ENCODE measurements at regions not wholly inside any gene's neighbourhood (a gene's known extent, or its start where the extent isn't known, plus 50 kb on each side); places are given as distances from the start of the nearest gene placed in this dataset.

GRCh38 chrX:13898083-13898482, 81.2 kb upstream of the GPM6B start:
- H3K4me3 ChIP-seq (replicated peaks; ENCODE audit: low read depth, low read length) = no peak overlapping the region
- TF ChIP-seq, protein P1, sequence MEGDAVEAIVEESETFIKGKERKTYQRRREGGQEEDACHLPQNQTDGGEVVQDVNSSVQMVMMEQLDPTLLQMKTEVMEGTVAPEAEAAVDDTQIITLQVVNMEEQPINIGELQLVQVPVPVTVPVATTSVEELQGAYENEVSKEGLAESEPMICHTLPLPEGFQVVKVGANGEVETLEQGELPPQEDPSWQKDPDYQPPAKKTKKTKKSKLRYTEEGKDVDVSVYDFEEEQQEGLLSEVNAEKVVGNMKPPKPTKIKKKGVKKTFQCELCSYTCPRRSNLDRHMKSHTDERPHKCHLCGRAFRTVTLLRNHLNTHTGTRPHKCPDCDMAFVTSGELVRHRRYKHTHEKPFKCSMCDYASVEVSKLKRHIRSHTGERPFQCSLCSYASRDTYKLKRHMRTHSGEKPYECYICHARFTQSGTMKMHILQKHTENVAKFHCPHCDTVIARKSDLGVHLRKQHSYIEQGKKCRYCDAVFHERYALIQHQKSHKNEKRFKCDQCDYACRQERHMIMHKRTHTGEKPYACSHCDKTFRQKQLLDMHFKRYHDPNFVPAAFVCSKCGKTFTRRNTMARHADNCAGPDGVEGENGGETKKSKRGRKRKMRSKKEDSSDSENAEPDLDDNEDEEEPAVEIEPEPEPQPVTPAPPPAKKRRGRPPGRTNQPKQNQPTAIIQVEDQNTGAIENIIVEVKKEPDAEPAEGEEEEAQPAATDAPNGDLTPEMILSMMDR (IDR thresholded peaks at IDR 0.05; ENCODE audit: low read depth, low read length, missing control alignments) = no peak
- peak; percentile 6 for DNase-seq (ENCODE audit: extremely low read depth, low read depth)

DNA sequence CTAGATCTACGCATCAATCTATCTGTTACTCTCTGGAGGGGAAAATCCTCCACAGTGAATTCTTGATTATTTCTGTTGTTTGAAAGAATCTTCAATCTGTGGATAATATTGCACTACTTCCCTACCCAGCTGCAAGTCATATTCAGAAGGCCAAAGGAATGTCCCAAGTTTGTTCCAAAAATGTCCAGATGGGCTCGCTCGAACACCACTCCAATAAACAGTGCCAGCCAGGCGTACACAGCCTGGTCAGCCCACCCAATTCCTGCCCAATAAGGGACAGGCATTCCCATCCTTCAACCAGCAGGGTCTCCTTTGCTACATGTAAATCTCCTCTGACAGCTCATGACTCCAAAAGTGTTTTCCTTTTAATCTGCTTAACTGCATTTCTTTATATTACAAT, 80.7 kb upstream of the GPM6B start:
- TF ChIP-seq, protein P1 (IDR thresholded peaks at IDR 0.05; ENCODE audit: low read depth, low read length, missing control alignments) = no peak
- H3K4me3 ChIP-seq (replicated peaks; ENCODE audit: low read depth, low read length) = no peak overlapping the region
- no peak for DNase-seq (ENCODE audit: extremely low read depth, low read depth)

DNA sequence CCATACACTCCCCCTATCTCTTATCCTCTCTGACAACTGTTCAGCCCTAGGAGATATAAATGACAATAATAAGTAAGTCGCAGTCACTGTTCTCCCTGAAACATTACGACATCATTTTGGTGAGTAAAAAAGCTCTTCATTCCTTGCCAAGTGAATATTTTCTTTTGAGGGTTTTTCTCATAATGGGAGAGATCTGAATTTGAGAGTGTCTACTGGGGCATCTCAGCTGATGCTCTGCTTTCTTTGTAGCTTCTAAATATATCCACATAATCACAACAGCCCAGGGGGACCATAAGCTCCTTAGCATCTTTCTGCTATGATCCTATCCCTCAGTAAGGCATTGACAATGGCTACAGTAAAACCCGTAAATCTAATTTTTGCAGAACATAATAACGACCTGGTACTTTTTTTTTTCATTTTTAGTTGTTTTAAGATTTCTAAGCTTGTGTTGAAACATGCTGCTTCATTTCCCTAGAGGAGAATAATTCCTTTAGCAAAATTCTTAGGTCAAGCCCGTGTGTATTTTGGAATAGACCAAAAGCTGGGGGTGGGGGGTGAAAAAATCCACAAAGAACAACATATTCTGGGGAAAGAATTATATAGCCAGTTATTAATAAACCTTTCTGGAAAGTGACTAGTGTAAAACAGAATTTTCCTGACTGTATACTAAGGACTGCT, 78.1 kb upstream of the GPM6B start:
- TF ChIP-seq, protein P1 (IDR thresholded peaks at IDR 0.05; ENCODE audit: low read depth, low read length, missing control alignments) = no peak
- no peak for DNase-seq (ENCODE audit: extremely low read depth, low read depth)
- H3K4me3 ChIP-seq (replicated peaks; ENCODE audit: low read depth, low read length) = no peak overlapping the region

DNA sequence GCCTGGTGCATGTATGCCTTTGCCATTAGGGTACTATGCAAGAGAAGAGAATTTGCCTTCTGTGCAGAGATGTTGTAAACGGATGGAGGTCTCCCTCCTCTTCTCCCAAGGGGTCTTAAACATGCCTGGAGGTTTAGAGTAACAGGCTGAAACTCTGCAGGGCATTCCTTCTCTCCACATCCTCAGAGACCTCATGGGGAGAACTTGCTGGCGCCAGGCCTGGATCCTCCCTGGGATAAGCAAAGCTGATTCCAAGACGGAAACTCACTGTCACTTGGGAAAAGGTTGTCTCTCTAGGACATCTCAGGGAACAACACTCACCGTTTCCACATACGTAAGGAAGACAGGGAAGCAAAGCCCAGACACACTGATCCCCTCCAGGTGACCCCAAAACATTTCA, 76.9 kb upstream of the GPM6B start:
- no peak for DNase-seq (ENCODE audit: extremely low read depth, low read depth)
- TF ChIP-seq, protein P1 (IDR thresholded peaks at IDR 0.05; ENCODE audit: low read depth, low read length, missing control alignments) = no peak
- H3K4me3 ChIP-seq (replicated peaks; ENCODE audit: low read depth, low read length) = no peak overlapping the region

DNA sequence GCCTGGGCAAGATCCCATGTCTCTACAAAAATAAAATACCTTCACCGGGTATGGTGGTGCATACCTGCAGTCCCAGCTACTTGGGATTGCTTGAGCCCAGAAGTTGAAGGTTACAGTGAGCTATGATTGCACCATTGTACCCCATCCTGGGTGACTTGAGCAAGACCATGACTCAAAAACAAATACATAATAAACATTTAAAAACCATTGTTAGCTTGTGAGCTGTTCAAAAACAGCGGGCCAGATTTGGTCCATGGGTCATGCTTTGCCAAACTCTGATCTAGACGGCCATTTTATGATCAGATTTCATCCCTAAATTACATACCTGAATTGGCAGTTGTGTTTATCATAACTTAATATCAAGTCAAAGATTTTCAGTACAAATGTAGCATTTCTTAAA, 76.0 kb upstream of the GPM6B start:
- DNase-seq (ENCODE audit: extremely low read depth, low read depth) = no peak
- no peak overlapping the region for H3K4me3 ChIP-seq (replicated peaks; ENCODE audit: low read depth, low read length)
- TF ChIP-seq, protein P1 (IDR thresholded peaks at IDR 0.05; ENCODE audit: low read depth, low read length, missing control alignments) = no peak

DNA sequence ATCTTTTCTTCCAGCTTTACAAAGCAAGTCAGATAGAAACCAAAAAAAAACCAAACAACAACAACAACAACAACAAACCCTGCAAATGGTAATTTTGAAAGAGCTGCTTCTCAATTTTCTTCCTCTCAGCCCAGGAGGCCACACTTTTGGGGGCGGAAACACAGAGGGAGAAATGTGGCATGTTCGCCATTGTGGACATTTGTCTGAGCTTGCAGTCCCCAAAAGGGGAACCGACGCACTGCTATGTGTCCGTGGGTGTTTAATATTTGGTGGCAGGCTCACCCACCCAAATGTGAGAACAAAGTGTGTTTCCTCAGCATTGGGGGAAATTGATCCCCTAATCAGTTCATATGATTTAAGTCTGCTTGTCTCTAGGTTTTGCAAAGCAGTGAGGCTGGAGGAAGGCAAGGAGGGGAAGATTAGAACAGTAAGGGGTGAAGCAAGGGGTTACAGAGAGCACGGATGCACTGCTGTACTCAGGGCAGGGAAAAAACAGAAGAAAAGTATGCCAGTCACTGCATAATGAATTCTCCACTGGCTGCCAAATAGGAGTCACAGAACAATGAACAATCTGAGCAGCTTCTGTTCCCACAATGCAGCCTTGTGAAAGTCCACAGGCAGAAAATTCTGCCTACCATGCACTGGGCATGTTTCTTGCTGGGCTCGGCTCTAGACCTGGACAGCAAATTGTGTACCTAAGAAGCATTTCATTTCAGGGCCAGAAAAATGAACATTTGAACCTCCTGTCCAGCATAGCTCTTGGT, 74.7 kb upstream of the GPM6B start:
- DNase-seq (ENCODE audit: extremely low read depth, low read depth) = no peak
- TF ChIP-seq, protein P1 (IDR thresholded peaks at IDR 0.05; ENCODE audit: low read depth, low read length, missing control alignments) = no peak
- no peak overlapping the region for H3K4me3 ChIP-seq (replicated peaks; ENCODE audit: low read depth, low read length)
